ENCODE measurements at regions not wholly inside any gene's neighbourhood (a gene's known extent, or its start where the extent isn't known, plus 50 kb on each side); places are given as distances from the start of the nearest gene placed in this dataset.

- no peak for DNase-seq (ENCODE audit: low spot score in 2 of 2)
- in situ Hi-C loops (cut with MboI; ENCODE audit: low sequenced_read_pairs), result no loop called here
- H3K27me3 ChIP-seq (ENCODE audit: low read depth), result no peaks in the 10 kb centered on the region
- no peaks in the 10 kb centered on the region for H3K4me1 ChIP-seq
- H3K36me3 ChIP-seq (replicated peaks), result no peaks in the 10 kb centered on the region
- no peak overlapping the region for H3K4me3 ChIP-seq
- H3K9me3 ChIP-seq, result no peaks in the 10 kb centered on the region
Measured at GRCh38 chrX:6885396-6885795, 262.1 kb upstream of the STS start.

DNA sequence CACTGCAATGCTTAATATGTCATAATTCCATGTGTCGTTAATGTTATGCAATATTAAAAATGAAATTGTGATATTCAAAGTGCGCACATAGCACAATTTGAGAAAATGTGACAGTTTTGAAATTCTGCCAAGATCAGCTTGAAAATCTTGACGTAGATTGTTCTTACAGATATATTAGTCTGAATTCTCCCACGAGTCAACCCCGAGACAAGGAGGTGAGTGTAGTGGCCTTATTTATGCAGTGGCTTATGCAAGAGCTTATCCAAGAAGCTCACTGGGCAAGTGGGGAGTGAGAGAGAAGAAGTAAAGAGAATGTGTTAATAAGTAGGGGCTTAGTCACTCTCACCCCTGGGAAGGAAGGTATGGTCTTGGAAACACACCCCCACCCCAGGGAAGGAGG lies 286.1 kb upstream of the STS start:
- Histone ChIP-seq H3K36me3 (replicated peaks) (no peaks in the 10 kb centered on the region), H3K4me1 (peaks cover 7% of the 10 kb centered on the region), H3K4me3 (no peak overlapping the region), H3K27me3 (ENCODE audit: low read depth) (no peaks in the 10 kb centered on the region), H3K9me3 (peaks cover 5% of the 10 kb centered on the region; the same call in 1 of the 2 replicates)
- in situ Hi-C loops (cut with MboI; ENCODE audit: low sequenced_read_pairs), result no loop called here
- no peak for DNase-seq (ENCODE audit: low spot score in 2 of 2)

- peaks cover 11% of the 10 kb centered on the region for H3K4me1 ChIP-seq
- H3K27me3 ChIP-seq (ENCODE audit: low read depth), result no peaks in the 10 kb centered on the region
- no peak for DNase-seq (ENCODE audit: low spot score in 2 of 2)
- in situ Hi-C loops (cut with MboI; ENCODE audit: low sequenced_read_pairs), result no loop called here
- H3K4me3 ChIP-seq, result no peak overlapping the region
- H3K36me3 ChIP-seq (replicated peaks), result no peaks in the 10 kb centered on the region
- H3K9me3 ChIP-seq, result peaks cover 3% of the 10 kb centered on the region; the same call in 1 of the 2 replicates
Measured at GRCh38 chrX:6857749-6858148, 289.8 kb upstream of the STS start.

- Histone ChIP-seq H3K9me3 (peaks cover 3% of the 10 kb centered on the region; the same call in 1 of the 2 replicates), H3K4me3 (no peak overlapping the region), H3K36me3 (replicated peaks) (no peaks in the 10 kb centered on the region), H3K4me1 (peaks cover 11% of the 10 kb centered on the region), H3K27me3 (ENCODE audit: low read depth) (no peaks in the 10 kb centered on the region)
- peak in 1 of 2 experiments; percentile 25 for DNase-seq (ENCODE audit: low spot score in 2 of 2)
- in situ Hi-C loops (cut with MboI; ENCODE audit: low sequenced_read_pairs), result no loop called here
Measured at GRCh38 chrX:6856471-6856870, 291.0 kb upstream of the STS start.

GRCh38 chrX:6852869-6853268 lies 294.6 kb upstream of the STS start:
- H3K27me3 ChIP-seq (ENCODE audit: low read depth), result no peaks in the 10 kb centered on the region
- no peaks in the 10 kb centered on the region for H3K9me3 ChIP-seq
- DNase-seq (ENCODE audit: low spot score in 2 of 2), result no peak
- H3K4me3 ChIP-seq, result no peak overlapping the region
- peaks cover 11% of the 10 kb centered on the region for H3K4me1 ChIP-seq
- H3K36me3 ChIP-seq (replicated peaks), result no peaks in the 10 kb centered on the region
- in situ Hi-C loops (cut with MboI; ENCODE audit: low sequenced_read_pairs), result no loop called here

DNA sequence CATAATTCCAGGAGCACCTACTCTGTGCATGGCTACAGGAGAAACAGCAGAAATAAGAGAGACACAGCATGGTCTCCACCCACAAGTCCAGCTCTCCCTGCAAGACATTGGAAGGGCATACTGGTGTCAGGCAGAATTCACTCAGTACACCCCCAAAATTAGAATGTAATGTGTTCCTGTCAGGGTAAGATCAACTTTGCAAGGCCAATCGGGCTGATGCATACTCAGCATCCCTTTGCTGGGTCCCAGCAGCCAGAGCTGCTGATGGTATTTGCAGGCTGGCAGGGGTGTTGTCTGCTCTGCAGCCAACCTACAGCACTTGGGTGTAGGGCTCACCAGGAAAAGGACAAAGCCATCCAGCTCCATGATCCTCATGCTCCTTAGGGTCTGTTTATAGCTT lies 295.4 kb upstream of the STS start:
- Histone ChIP-seq H3K4me3 (no peak overlapping the region), H3K4me1 (peaks cover 11% of the 10 kb centered on the region), H3K9me3 (no peaks in the 10 kb centered on the region; the same call in 1 of the 2 replicates), H3K36me3 (replicated peaks) (no peaks in the 10 kb centered on the region), H3K27me3 (ENCODE audit: low read depth) (no peaks in the 10 kb centered on the region)
- in situ Hi-C loops (cut with MboI; ENCODE audit: low sequenced_read_pairs), result no loop called here
- no peak for DNase-seq (ENCODE audit: low spot score in 2 of 2)

DNA sequence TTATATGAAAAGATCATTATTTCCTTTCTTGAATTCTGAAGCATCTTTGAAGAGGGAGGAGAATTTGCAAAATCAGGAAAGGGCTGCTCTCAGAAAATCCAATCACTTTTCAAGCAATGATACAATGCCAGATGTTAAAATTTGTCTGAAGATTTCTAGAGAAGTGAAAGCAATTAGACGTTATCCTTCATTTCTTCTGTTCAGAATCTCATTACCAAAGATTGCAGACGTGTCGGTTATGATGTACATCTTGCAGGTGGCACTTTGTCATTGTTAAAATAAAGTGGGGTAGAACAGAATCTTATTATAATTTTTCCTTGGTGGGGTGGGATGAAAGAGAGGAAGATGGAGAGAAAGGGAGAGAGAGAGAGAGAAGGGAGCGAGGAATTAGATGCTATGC lies 296.4 kb upstream of the STS start:
- Histone ChIP-seq H3K27me3 (ENCODE audit: low read depth) (no peaks in the 10 kb centered on the region), H3K36me3 (replicated peaks) (no peaks in the 10 kb centered on the region), H3K9me3 (no peaks in the 10 kb centered on the region; the same call in 1 of the 2 replicates), H3K4me1 (peaks cover 1% of the 10 kb centered on the region; the same call in 1 of the 2 replicates), H3K4me3 (no peak overlapping the region)
- DNase-seq (ENCODE audit: low spot score in 2 of 2), result no peak
- in situ Hi-C loops (cut with MboI; ENCODE audit: low sequenced_read_pairs), result no loop called here

DNA sequence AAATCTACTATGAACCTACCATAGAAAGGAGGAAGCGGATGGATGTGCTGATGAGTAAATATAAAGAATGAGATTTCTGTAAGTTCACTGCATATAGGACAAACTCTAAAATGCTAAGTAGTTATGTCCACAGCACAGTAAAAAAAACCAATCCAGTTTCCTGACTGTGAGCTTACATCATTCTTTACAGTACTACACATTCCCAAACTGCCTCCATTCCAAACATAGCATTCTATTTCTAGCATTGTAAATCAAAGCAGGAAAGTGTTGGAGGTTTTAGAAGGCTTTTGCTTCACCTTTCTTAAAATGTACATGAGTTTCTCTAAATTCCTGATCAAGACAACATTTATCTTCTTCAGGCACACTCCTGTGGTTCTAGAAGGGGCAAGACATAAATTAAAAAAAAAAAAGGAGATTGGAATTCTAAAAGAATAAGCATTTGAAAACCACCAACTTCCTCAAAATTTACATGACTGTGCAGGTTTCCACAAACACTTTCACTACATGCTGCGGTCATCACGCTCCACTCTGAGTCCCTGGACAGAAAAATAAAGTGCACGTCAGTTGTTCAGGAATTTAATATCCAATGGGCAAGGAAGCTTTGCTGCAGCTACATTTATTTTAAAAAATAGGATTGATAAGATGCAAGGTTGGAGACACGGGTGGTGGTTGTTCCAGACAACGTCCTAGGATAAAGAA lies 297.6 kb upstream of the STS start:
- H3K9me3 ChIP-seq, result no peaks in the 10 kb centered on the region; the same call in 1 of the 2 replicates
- no peaks in the 10 kb centered on the region for H3K36me3 ChIP-seq (replicated peaks)
- H3K4me1 ChIP-seq, result no peaks in the 10 kb centered on the region
- H3K4me3 ChIP-seq, result no peak overlapping the region
- DNase-seq (ENCODE audit: low spot score in 2 of 2), result no peak
- in situ Hi-C loops (cut with MboI; ENCODE audit: low sequenced_read_pairs), result no loop called here
- no peaks in the 10 kb centered on the region for H3K27me3 ChIP-seq (ENCODE audit: low read depth)

DNA sequence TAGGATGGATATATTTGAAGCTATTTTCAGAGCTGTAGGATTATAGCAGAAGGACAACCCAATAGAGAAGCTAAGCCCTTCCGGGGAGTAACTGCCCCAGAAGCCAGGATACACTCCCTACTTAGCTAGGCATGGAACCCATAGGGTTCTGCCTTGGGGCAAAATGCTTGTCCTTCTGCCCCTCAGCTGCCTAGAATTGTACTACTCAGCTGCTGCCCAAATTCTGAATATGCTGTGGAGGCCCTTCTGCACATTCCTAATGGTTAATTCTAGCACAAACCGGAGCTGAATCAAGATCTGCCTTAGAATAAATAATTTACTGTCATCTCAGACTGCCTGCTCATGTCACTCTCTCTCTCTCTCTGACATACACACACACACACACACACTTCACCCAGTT lies 297.7 kb upstream of the VCX3A start:
- Histone ChIP-seq H3K4me3 (no peak overlapping the region), H3K9me3 (no peaks in the 10 kb centered on the region), H3K27me3 (ENCODE audit: low read depth) (no peaks in the 10 kb centered on the region), H3K4me1 (no peaks in the 10 kb centered on the region), H3K36me3 (replicated peaks) (no peaks in the 10 kb centered on the region)
- in situ Hi-C loops (cut with MboI; ENCODE audit: low sequenced_read_pairs), result no loop called here
- DNase-seq (ENCODE audit: low spot score in 2 of 2), result no peak

DNA sequence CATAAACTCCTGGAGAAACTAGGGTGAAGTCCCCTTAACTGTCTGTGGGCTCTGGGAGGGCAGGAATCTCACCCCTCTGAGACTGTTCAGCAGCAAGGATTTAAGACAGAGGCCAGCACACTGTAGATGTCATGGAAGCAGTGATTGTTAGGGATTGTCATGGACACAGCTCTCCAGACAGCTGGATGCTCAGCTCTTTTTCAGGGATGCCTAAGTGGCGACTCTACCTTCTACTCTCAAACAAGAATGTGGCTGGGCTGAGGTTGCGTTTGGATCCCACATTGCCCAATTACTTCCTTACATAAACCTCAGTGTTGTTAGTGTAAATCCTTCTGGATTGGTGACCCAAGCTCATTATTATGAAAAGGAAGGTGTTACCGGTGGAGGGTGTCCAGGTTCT lies 291.9 kb upstream of the VCX3A start:
- in situ Hi-C loops (cut with MboI; ENCODE audit: low sequenced_read_pairs), result no loop called here
- DNase-seq (ENCODE audit: low spot score in 2 of 2), result no peak
- no peaks in the 10 kb centered on the region for H3K36me3 ChIP-seq (replicated peaks)
- H3K9me3 ChIP-seq, result no peaks in the 10 kb centered on the region
- no peak overlapping the region for H3K4me3 ChIP-seq
- H3K27me3 ChIP-seq (ENCODE audit: low read depth), result no peaks in the 10 kb centered on the region
- H3K4me1 ChIP-seq, result no peaks in the 10 kb centered on the region

- Histone ChIP-seq H3K4me3 (no peak overlapping the region), H3K9me3 (no peaks in the 10 kb centered on the region), H3K4me1 (no peaks in the 10 kb centered on the region), H3K27me3 (ENCODE audit: low read depth) (no peaks in the 10 kb centered on the region), H3K36me3 (replicated peaks) (no peaks in the 10 kb centered on the region)
- DNase-seq (ENCODE audit: low spot score in 2 of 2), result no peak
- in situ Hi-C loops (cut with MboI; ENCODE audit: low sequenced_read_pairs), result no loop called here
Measured at GRCh38 chrX:6821730-6822129, 286.8 kb upstream of the VCX3A start.

DNA sequence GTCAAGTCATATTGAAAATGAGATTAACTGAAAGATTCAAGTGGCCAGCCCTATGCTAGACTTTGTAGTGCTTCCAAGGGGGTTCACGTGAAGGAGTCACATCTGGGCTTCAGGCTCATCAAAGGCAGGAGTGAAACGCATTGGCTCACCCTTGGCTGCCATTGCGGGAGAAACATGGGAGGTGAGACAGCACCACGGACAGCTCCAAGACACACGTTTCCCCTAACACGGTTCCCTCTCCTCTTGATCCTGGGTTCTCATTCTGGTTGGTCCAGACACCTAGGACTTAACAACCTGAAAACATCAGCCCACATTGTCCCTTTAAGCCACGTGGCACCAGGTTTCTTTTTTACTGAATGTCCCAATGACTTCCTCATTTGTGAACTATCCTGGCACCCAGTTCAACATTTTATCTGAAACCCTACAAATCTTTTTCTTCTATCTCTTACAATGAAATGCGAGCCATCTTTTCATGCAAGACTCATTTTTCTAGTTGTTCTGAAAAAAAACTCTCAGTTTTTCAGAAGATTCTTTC lies 279.0 kb upstream of the VCX3A start:
- DNase-seq (ENCODE audit: low spot score in 2 of 2), result peak in 1 of 2 experiments; percentile 21
- H3K4me1 ChIP-seq, result no peaks in the 10 kb centered on the region
- H3K27me3 ChIP-seq (ENCODE audit: low read depth), result no peaks in the 10 kb centered on the region
- no peaks in the 10 kb centered on the region for H3K36me3 ChIP-seq (replicated peaks)
- H3K4me3 ChIP-seq, result no peak overlapping the region
- H3K9me3 ChIP-seq, result no peaks in the 10 kb centered on the region
- in situ Hi-C loops (cut with MboI; ENCODE audit: low sequenced_read_pairs), result no loop called here

DNA sequence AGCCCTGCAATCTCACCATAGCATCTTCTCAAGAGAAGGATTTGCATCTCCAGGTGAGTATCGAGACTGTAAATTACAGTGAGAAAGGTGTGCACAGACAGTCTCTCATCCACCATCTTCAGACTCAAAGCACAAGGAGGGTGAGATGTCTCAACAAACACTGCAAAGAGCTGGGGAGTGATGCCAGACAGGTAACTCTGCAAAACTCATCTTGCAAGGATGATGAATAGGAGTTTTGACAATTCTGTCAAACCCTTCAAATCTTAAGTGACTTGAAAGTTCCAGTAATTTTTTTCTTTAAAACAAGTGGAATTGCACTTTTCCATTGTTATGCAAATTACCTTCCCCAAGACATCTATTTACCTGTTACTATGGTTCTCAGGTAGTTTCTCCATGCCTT lies 277.2 kb upstream of the VCX3A start:
- Histone ChIP-seq H3K9me3 (no peaks in the 10 kb centered on the region), H3K27me3 (ENCODE audit: low read depth) (no peaks in the 10 kb centered on the region), H3K4me3 (no peak overlapping the region), H3K4me1 (no peaks in the 10 kb centered on the region), H3K36me3 (replicated peaks) (no peaks in the 10 kb centered on the region)
- DNase-seq (ENCODE audit: low spot score in 2 of 2), result no peak
- in situ Hi-C loops (cut with MboI; ENCODE audit: low sequenced_read_pairs), result no loop called here

DNA sequence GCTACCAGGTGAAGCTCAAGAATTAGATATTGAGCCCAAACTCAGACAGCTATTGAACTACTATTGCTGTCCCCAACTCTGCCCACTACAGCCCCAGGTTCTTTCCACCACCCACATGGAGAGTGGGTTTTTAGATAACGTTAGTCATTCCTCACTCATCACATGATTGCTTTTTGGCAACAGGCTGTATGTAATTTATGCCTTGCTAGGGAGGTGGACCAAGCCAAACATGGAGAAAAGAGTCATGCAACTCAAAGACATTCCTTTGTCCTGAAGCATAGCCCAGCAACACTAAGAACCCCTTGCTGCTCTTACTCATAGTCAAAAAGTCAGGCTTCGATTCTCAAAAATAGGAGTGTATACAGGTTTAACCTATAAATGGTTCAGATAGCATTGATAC lies 275.9 kb upstream of the VCX3A start:
- Histone ChIP-seq H3K9me3 (no peaks in the 10 kb centered on the region), H3K4me3 (no peak overlapping the region), H3K4me1 (no peaks in the 10 kb centered on the region), H3K27me3 (ENCODE audit: low read depth) (no peaks in the 10 kb centered on the region), H3K36me3 (replicated peaks) (no peaks in the 10 kb centered on the region)
- no peak for DNase-seq (ENCODE audit: low spot score in 2 of 2)
- in situ Hi-C loops (cut with MboI; ENCODE audit: low sequenced_read_pairs), result no loop called here

GRCh38 chrX:6803607-6804006 lies 268.7 kb upstream of the VCX3A start:
- H3K9me3 ChIP-seq, result no peaks in the 10 kb centered on the region
- H3K27me3 ChIP-seq (ENCODE audit: low read depth), result no peaks in the 10 kb centered on the region
- H3K4me3 ChIP-seq, result no peak overlapping the region
- H3K36me3 ChIP-seq (replicated peaks), result no peaks in the 10 kb centered on the region
- in situ Hi-C loops (cut with MboI; ENCODE audit: low sequenced_read_pairs), result no loop called here
- no peak for DNase-seq (ENCODE audit: low spot score in 2 of 2)
- H3K4me1 ChIP-seq, result no peaks in the 10 kb centered on the region
